CD4-positive, CD25-positive, alpha-beta regulatory T cell (primary cell): ENCODE measurements at regions not wholly inside any gene's neighbourhood (a gene's known extent, or its start where the extent isn't known, plus 50 kb on each side); places are given as distances from the start of the nearest gene placed in this dataset.
"Not testable (repeated sequence)": the region's sequence is repeated elsewhere in the genome, so short reads cannot be mapped to it uniquely, and the experiment has no call there.

Experiments used
- ATAC-seq, 2 donors: fragments of 150-1000 bp; cut with Tn5 transposase; one replicate each; pipeline ENCODE4 v1.10.0; 2021; ENCODE audit warnings: low read depth in 2 of 2, moderate number of reproducible peaks in 2 of 2, moderate library complexity in 1 of 2
- DNase-seq, 3 donors: peaks; one replicate each; pipeline versions ENCODE4 v3.0.0 to v3.0.0-alpha.2; 2012 to 2022; ENCODE audit warnings: mixed read lengths in 1 of 3
- H3K27ac ChIP-seq: one replicate; pipeline ENCODE4 v1.7.0; 2013; ENCODE audit warnings: mild to moderate bottlenecking, low read length; ENCODE audit not compliant: insufficient read depth, poor library complexity, severe bottlenecking
- H3K27me3 ChIP-seq: one replicate; pipeline ENCODE4 v1.7.0; 2013; ENCODE audit warnings: low read length; ENCODE audit not compliant: control insufficient read depth, insufficient read depth
- H3K36me3 ChIP-seq: one replicate; pipeline ENCODE4 v1.7.0; 2013; ENCODE audit warnings: mild to moderate bottlenecking, low read length, moderate library complexity; ENCODE audit not compliant: control insufficient read depth, insufficient read depth
- H3K4me1 ChIP-seq: 2 replicates; pipeline ENCODE4 v1.7.0; 2013; ENCODE audit warnings: mild to moderate bottlenecking, low read length; ENCODE audit not compliant: insufficient read depth, control insufficient read depth, poor library complexity, severe bottlenecking
- H3K4me3 ChIP-seq: one replicate; pipeline ENCODE4 v1.7.0; 2013; ENCODE audit warnings: low read depth, mild to moderate bottlenecking, low read length, moderate library complexity
- H3K9me3 ChIP-seq, 2 experiments: 1 replicate in 1 of 2; 2 replicates in 1 of 2; pipeline ENCODE4 v1.7.0; 2013; ENCODE audit warnings: low read length in 2 of 2, mild to moderate bottlenecking in 1 of 2, moderate library complexity in 1 of 2; ENCODE audit not compliant: control insufficient read depth in 2 of 2
- H3K27ac Mint-ChIP-seq, 3 donors: one replicate each; pipeline ENCODE4 v1.8.0; 2020 to 2022; ENCODE audit warnings: mild to moderate bottlenecking in 3 of 3, mixed read lengths in 3 of 3, moderate library complexity in 2 of 3
- H3K27me3 Mint-ChIP-seq: one replicate; pipeline ENCODE4 v1.8.0; 2022; ENCODE audit warnings: mild to moderate bottlenecking, mixed read lengths
- H3K36me3 Mint-ChIP-seq: one replicate; pipeline ENCODE4 v1.8.0; 2020; ENCODE audit warnings: mixed read lengths
- H3K4me1 Mint-ChIP-seq, 4 donors: one replicate each; pipeline ENCODE4 v1.8.0; 2020 to 2022; ENCODE audit warnings: mixed read lengths in 4 of 4, mild to moderate bottlenecking in 1 of 4
- H3K4me3 Mint-ChIP-seq, 4 donors: one replicate each; pipeline ENCODE4 v1.8.0; 2020 to 2022; ENCODE audit warnings: mild to moderate bottlenecking in 4 of 4, mixed read lengths in 4 of 4, moderate library complexity in 3 of 4
- H3K9me3 Mint-ChIP-seq, 7 donors: one replicate each; pipeline ENCODE4 v1.8.0; 2020 to 2022; ENCODE audit warnings: mixed read lengths in 7 of 7, mild to moderate bottlenecking in 3 of 7, moderate library complexity in 2 of 7

DNA sequence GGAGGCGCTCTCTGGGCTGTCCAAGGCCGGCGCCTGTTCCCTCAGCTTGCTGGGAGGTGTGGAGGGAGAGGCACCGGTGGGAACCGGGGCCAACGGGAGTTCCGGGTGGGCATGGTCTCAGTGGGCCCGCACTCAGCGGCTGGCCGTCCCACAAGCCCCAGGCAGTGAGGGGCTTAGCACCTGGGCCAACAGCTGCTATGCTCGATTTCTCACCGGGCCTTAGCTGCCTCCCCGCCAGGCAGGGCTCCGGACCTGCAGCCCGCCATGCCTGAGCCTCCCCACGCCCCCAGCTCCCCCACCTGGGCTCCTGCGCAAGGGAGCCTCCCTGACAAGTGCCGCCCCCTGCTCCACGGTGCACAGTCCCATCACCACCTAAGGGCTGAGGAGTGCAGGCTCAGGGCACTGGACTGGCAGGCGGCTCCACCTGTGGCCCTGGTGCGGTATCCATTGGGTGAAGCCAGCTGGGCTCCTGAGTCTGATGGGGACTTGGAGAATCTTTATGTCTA lies 276.5 kb downstream of the SH2D4B start:
- Mint-ChIP-seq H3K9me3 (peaks cover 0 to 13% (median 2%) of the 10 kb centered on the region in 7 donors), H3K4me1 (no peaks in the 10 kb centered on the region), H3K36me3 (no peaks in the 10 kb centered on the region), H3K4me3 (no peak overlapping the region), H3K27ac (no peak overlapping the region), H3K27me3 (no peaks in the 10 kb centered on the region)
- DNase-seq = no peak
- no peak overlapping the region for H3K4me3 ChIP-seq
- no peak overlapping the region for H3K27ac ChIP-seq
- H3K9me3 ChIP-seq = peaks cover 0 to 3% of the 10 kb centered on the region in 2 experiments
- no peaks in the 10 kb centered on the region for H3K4me1 ChIP-seq
- H3K27me3 ChIP-seq = no peaks in the 10 kb centered on the region
- no peaks in the 10 kb centered on the region for H3K36me3 ChIP-seq
- ATAC-seq = no peak

- DNase-seq (no peak), ATAC-seq (no peak)
- H3K4me1 Mint-ChIP-seq = no peaks in the 10 kb centered on the region
- H3K9me3 ChIP-seq = peaks cover 17 to 18% of the 10 kb centered on the region in 2 experiments
- no peak overlapping the region for H3K27ac Mint-ChIP-seq
- H3K27me3 ChIP-seq = no peaks in the 10 kb centered on the region
- no peak overlapping the region for H3K27ac ChIP-seq
- H3K27me3 Mint-ChIP-seq = no peaks in the 10 kb centered on the region
- no peak overlapping the region for H3K4me3 Mint-ChIP-seq
- peaks cover 0 to 30% (median 4%) of the 10 kb centered on the region in 7 donors for H3K9me3 Mint-ChIP-seq
- no peaks in the 10 kb centered on the region for H3K4me1 ChIP-seq
- no peaks in the 10 kb centered on the region for H3K36me3 ChIP-seq
- H3K4me3 ChIP-seq = no peak overlapping the region
- no peaks in the 10 kb centered on the region for H3K36me3 Mint-ChIP-seq
Measured at GRCh38 chr10:80829151-80829550, 291.4 kb downstream of the SH2D4B start.

DNA sequence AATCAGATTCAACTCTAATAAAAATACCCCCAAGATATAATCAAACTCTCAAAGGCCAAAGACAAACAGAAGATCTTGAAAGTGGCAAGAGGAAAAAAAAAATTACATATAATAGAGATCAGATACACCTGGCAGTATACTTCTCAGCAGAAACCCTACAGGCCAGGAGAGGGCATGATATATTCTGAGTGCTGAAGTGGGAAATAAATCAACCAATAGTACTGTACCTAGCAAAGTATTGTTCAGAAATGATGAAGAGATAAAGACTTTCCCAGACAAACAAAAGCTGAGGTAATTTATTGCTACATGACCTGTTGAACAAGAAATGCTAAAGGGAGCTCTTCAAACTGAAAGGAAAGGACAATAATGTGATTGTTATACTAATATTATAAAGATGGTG lies 291.9 kb downstream of the SH2D4B start:
- no peaks in the 10 kb centered on the region for H3K4me1 ChIP-seq
- no peak overlapping the region for H3K27ac ChIP-seq
- ATAC-seq (no peak), DNase-seq (no peak)
- no peaks in the 10 kb centered on the region for H3K36me3 ChIP-seq
- Mint-ChIP-seq H3K4me3 (no peak overlapping the region), H3K27ac (no peak overlapping the region), H3K9me3 (peaks cover 0 to 32% (median 4%) of the 10 kb centered on the region in 7 donors), H3K27me3 (no peaks in the 10 kb centered on the region), H3K36me3 (no peaks in the 10 kb centered on the region), H3K4me1 (no peaks in the 10 kb centered on the region)
- H3K27me3 ChIP-seq = no peaks in the 10 kb centered on the region
- H3K4me3 ChIP-seq = no peak overlapping the region
- peaks cover 18 to 19% of the 10 kb centered on the region in 2 experiments for H3K9me3 ChIP-seq

DNA sequence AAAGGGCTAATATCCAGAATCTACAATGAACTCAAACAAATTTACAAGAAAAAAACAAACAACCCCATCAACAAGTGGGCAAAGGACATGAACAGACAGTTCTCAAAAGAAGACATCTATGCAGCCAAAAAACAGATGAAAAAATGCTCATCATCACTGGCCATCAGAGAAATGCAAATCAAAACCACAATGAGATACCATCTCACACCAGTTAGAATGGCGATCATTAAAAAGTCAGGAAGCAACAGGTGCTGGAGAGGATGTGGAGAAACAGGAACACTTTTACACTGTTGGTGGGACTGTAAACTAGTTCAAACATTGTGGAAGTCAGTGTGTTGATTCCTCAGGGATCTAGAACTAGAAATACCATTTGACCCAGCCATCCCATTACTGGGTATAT lies 295.0 kb downstream of the SH2D4B start:
- not testable (repeated sequence) for H3K36me3 ChIP-seq, ATAC-seq, H3K27me3 ChIP-seq, H3K4me3 Mint-ChIP-seq, DNase-seq, H3K4me1 Mint-ChIP-seq, H3K27ac ChIP-seq, H3K36me3 Mint-ChIP-seq, H3K4me1 ChIP-seq, H3K27me3 Mint-ChIP-seq, H3K27ac Mint-ChIP-seq, H3K4me3 ChIP-seq
- H3K9me3 Mint-ChIP-seq = peaks cover 1 to 34% (median 9%) of the 10 kb centered on the region in 7 donors
- peaks cover 18 to 19% of the 10 kb centered on the region in 2 experiments for H3K9me3 ChIP-seq

DNA sequence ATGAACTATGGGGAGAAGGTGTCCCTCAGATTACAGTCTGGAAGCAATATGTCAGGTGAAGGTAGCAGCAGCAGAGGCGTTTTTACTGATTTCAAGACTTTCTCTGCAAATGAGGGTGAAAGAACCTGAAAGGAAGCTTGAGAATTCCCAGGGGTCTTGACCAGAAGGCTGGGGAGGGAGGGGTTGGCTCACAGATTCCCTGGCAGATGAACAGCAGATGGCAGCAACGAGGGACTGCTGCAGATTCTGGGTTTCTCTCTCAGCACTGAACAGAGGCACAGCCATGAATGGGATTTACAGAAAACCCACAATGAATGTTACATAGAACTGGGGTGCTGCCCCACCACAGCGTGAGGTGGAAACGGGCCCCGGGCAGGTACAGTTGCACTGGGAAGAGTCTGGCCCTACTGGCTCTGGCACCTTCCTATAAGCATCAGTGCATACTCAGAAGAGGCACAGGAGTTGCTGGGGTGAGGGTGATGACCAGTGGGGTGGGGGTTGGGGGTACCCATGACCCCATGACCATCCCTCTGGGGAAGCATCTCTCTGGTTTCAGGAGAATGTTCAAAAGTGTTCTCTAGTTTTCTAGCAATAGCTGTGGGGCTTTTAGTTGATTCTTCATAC lies 317.8 kb downstream of the SH2D4B start:
- H3K27me3 Mint-ChIP-seq = no peaks in the 10 kb centered on the region
- Histone ChIP-seq H3K36me3 (no peaks in the 10 kb centered on the region), H3K27me3 (no peaks in the 10 kb centered on the region), H3K9me3 (no peaks in the 10 kb centered on the region), H3K27ac (no peak overlapping the region), H3K4me1 (no peaks in the 10 kb centered on the region), H3K4me3 (no peak overlapping the region)
- H3K36me3 Mint-ChIP-seq = no peaks in the 10 kb centered on the region
- H3K27ac Mint-ChIP-seq = no peak overlapping the region
- no peak for ATAC-seq
- no peaks in the 10 kb centered on the region for H3K4me1 Mint-ChIP-seq
- DNase-seq = no peak
- H3K4me3 Mint-ChIP-seq = no peak overlapping the region
- H3K9me3 Mint-ChIP-seq = peaks cover 0 to 4% (median 0%) of the 10 kb centered on the region in 7 donors

- H3K4me3 Mint-ChIP-seq = no peak overlapping the region
- Histone ChIP-seq H3K4me3 (no peak overlapping the region), H3K9me3 (no peaks in the 10 kb centered on the region), H3K4me1 (no peaks in the 10 kb centered on the region), H3K36me3 (no peaks in the 10 kb centered on the region), H3K27ac (no peak overlapping the region), H3K27me3 (no peaks in the 10 kb centered on the region)
- H3K36me3 Mint-ChIP-seq = no peaks in the 10 kb centered on the region
- no peak for ATAC-seq
- H3K4me1 Mint-ChIP-seq = no peaks in the 10 kb centered on the region
- H3K27me3 Mint-ChIP-seq = no peaks in the 10 kb centered on the region
- DNase-seq = no peak
- H3K27ac Mint-ChIP-seq = no peak overlapping the region
- H3K9me3 Mint-ChIP-seq = peaks cover 0 to 4% (median 0%) of the 10 kb centered on the region in 7 donors
Measured at GRCh38 chr10:80856186-80856585, 318.5 kb downstream of the SH2D4B start.

DNA sequence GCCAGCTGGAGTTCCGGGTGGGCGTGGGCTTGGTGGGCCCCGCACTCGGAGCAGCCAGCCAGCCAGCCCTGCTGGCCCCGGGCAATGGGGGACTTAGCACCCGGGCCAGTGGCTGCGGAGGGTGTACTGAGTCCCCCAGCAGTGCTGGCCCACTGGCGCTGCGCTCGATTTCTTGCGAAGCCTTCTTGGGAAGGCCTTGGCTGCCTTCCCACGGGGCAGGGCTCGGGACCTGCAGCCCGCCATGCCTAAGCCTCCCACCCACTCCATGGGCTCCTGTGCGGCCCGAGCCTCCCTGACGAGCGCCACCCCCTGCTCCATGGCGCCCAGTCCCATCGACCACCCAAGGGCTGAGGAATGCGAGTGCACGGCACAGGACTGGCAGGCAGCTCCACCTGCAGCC lies 321.6 kb downstream of the SH2D4B start:
- not testable (repeated sequence) for H3K27ac ChIP-seq, H3K27me3 Mint-ChIP-seq, H3K9me3 Mint-ChIP-seq, H3K36me3 ChIP-seq, ATAC-seq, H3K4me3 Mint-ChIP-seq, H3K4me1 Mint-ChIP-seq, H3K9me3 ChIP-seq, DNase-seq, H3K27me3 ChIP-seq, H3K36me3 Mint-ChIP-seq, H3K27ac Mint-ChIP-seq, H3K4me3 ChIP-seq, H3K4me1 ChIP-seq

GRCh38 chr10:80860719-80861118 lies 323.0 kb downstream of the SH2D4B start:
- no peak overlapping the region for H3K27ac Mint-ChIP-seq
- H3K4me3 Mint-ChIP-seq = no peak overlapping the region
- H3K4me3 ChIP-seq = no peak overlapping the region
- no peaks in the 10 kb centered on the region for H3K27me3 ChIP-seq
- DNase-seq (no peak), ATAC-seq (no peak)
- H3K4me1 ChIP-seq = no peaks in the 10 kb centered on the region
- H3K27me3 Mint-ChIP-seq = no peaks in the 10 kb centered on the region
- H3K4me1 Mint-ChIP-seq = no peaks in the 10 kb centered on the region
- peaks cover 0 to 1% (median 0%) of the 10 kb centered on the region in 7 donors for H3K9me3 Mint-ChIP-seq
- no peaks in the 10 kb centered on the region for H3K36me3 ChIP-seq
- no peak overlapping the region for H3K27ac ChIP-seq
- no peaks in the 10 kb centered on the region for H3K9me3 ChIP-seq
- no peaks in the 10 kb centered on the region for H3K36me3 Mint-ChIP-seq
